OCI-LY1 (cell line): ENCODE measurements at regions not wholly inside any gene's neighbourhood (a gene's known extent, or its start where the extent isn't known, plus 50 kb on each side); places are given as distances from the start of the nearest gene placed in this dataset.

Source experiments
- H2AFZ ChIP-seq: fragments of 200-600 bp; sonication (generic), shearing (Covaris generic); 2 replicates; pipeline ENCODE4 v1.6.0; 2014; ENCODE audit warnings: antibody characterized with exemption, mild to moderate bottlenecking, low read length
- H3F3A ChIP-seq: fragments of 200-600 bp; sonication (generic), shearing (Covaris generic); 2 replicates; pipeline ENCODE4 v1.6.0; 2014; ENCODE audit warnings: mild to moderate bottlenecking, antibody characterized with exemption, low read length, moderate library complexity; ENCODE audit not compliant: insufficient read depth
- H3K27ac ChIP-seq: fragments of 200-600 bp; sonication (generic); 2 replicates; pipeline ENCODE4 v1.5.1; 2014; ENCODE audit warnings: low read length, mixed run types, mild to moderate bottlenecking, low read depth; ENCODE audit not compliant: poor library complexity, severe bottlenecking
- H3K27me3 ChIP-seq: fragments of 200-600 bp; sonication (generic); 2 replicates; pipeline ENCODE4 v1.6.0; 2014; ENCODE audit warnings: antibody characterized with exemption, mild to moderate bottlenecking, low read length, moderate library complexity; ENCODE audit not compliant: insufficient read depth
- H3K36me3 ChIP-seq: fragments of 200-600 bp; sonication (generic); 2 replicates; pipeline ENCODE4 v1.6.1; 2014; ENCODE audit warnings: mild to moderate bottlenecking, antibody characterized with exemption, low read length, moderate library complexity, mixed read lengths; ENCODE audit not compliant: insufficient read depth
- H3K4me1 ChIP-seq: fragments of 200-600 bp; sonication (generic); 2 replicates; pipeline ENCODE4 v1.5.1; 2014; ENCODE audit warnings: mild to moderate bottlenecking, low read length, moderate library complexity; ENCODE audit not compliant: insufficient read depth, severe bottlenecking
- H3K4me2 ChIP-seq: fragments of 200-600 bp; sonication (generic), shearing (Covaris generic); 2 replicates; pipeline ENCODE4 v1.6.1; 2014; ENCODE audit warnings: low read length
- H3K4me3 ChIP-seq: fragments of 200-600 bp; sonication (generic); 2 replicates; pipeline ENCODE4 v1.5.1; 2014; ENCODE audit warnings: low read length, low read depth, mild to moderate bottlenecking, mixed read lengths; ENCODE audit not compliant: poor library complexity, severe bottlenecking
- H3K79me2 ChIP-seq: fragments of 200-600 bp; shearing (Covaris generic); 2 replicates; pipeline ENCODE4 v1.6.1; 2016; ENCODE audit warnings: mixed run types, low read length, mixed read lengths; ENCODE audit not compliant: insufficient read depth
- H3K9ac ChIP-seq: fragments of 200-600 bp; sonication (generic), shearing (Covaris generic); 2 replicates; pipeline ENCODE4 v1.6.1; 2014; ENCODE audit warnings: mild to moderate bottlenecking, low read length, mixed read lengths
- H3K9me2 ChIP-seq: fragments of 200-600 bp; sonication (generic), shearing (Covaris generic); 2 replicates; pipeline ENCODE4 v1.6.1; 2014; ENCODE audit warnings: low read depth, mild to moderate bottlenecking, low read length, mixed read lengths
- H3K9me3 ChIP-seq: fragments of 200-600 bp; shearing (Covaris generic); 2 replicates; pipeline ENCODE4 v1.6.1; 2014; ENCODE audit warnings: low read length, mixed read lengths
- H4K20me1 ChIP-seq: fragments of 200-600 bp; sonication (generic), shearing (Covaris generic); 2 replicates; pipeline ENCODE4 v1.6.0; 2016; ENCODE audit warnings: mild to moderate bottlenecking, low read length; ENCODE audit not compliant: insufficient read depth
- CTCF ChIP-seq: fragments of 200-600 bp; sonication (generic), shearing (Covaris generic); IDR thresholded peaks from 2 replicates; pipeline ENCODE4 v1.5.1; 2017; ENCODE audit warnings: mild to moderate bottlenecking, antibody characterized with exemption, low read length, moderate library complexity, mixed read lengths
- EZH2 ChIP-seq: fragments of 200-600 bp; sonication (generic), shearing (Covaris generic); IDR thresholded peaks from 2 replicates; pipeline ENCODE4 v1.8.0; 2017; ENCODE audit warnings: borderline replicate concordance, mixed run types, mild to moderate bottlenecking, antibody characterized with exemption, low read length, moderate library complexity, mixed read lengths

DNA sequence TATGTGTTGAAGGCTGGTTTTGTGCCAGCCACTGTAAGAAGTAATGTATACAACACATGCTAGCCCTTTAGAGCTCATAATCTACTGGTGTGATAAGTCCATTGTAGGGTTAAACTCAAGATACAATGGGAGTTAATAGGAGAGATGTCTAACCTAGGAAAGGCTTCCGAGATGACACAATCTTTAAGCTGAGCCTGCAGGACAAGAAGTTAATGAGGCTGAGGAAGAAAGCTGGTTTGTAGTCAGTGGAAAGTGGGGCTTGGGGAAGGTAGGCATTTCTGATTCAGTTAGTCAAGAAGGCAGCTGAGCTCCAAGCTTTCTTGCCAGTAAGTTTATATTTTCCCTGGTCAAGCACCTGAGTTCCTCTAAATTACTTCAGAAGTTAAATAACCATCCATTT is 83.0 kb upstream of the TGFBR2 start:
- H3K9me3 ChIP-seq, result no peaks in the 10 kb centered on the region
- no peaks in the 10 kb centered on the region for H3K79me2 ChIP-seq
- no peak overlapping the region for H3K4me2 ChIP-seq
- H3K9me2 ChIP-seq, result no peaks in the 10 kb centered on the region
- TF ChIP-seq EZH2 (no peak), CTCF (no peak)
- no peak overlapping the region for H2AFZ ChIP-seq
- H3K9ac ChIP-seq, result no peak overlapping the region
- H3K27ac ChIP-seq, result no peak overlapping the region
- no peaks in the 10 kb centered on the region for H3K36me3 ChIP-seq
- H3K4me3 ChIP-seq, result no peak overlapping the region
- H3K27me3 ChIP-seq, result no peaks in the 10 kb centered on the region
- H4K20me1 ChIP-seq, result no peaks in the 10 kb centered on the region
- H3F3A ChIP-seq, result no peaks in the 10 kb centered on the region
- no peaks in the 10 kb centered on the region for H3K4me1 ChIP-seq

DNA sequence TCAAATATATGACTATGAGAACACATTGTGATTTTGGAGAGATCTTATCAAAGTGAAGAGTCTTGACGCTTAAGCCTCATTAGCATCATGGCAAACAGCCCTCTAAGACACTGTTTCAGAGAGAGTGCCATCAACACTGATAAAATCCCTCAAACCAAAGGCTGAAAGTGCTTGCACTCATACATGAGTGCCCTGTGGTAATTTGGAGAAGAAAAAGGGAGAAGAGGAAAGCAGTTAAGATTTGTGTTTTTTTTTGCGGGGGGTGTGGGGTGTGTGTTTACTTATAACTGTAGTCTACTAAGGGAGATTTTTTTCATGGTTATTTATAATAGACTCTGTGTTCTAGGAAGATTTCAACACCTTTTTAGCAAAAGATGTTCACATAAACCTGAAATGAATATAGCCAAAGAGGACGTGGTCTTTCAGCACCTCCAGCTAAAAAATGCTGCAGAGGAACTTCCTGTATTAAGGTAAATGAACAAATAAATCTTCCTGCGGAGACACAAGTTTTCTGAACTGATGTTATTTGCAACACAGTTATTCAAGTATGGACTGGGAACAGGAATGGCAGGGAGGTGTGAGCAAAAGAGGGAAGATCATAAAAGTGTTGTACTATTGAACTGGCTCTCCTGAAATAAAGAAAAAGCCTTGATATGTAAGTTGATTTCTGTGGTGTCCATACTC is 81.9 kb upstream of the TGFBR2 start:
- Histone ChIP-seq H3K36me3 (no peaks in the 10 kb centered on the region), H3K27me3 (no peaks in the 10 kb centered on the region), H3K9me3 (no peaks in the 10 kb centered on the region), H2AFZ (no peak overlapping the region), H3K4me3 (no peak overlapping the region), H3K4me1 (no peaks in the 10 kb centered on the region), H3K9me2 (no peaks in the 10 kb centered on the region), H4K20me1 (no peaks in the 10 kb centered on the region), H3K9ac (no peak overlapping the region), H3K27ac (no peak overlapping the region), H3F3A (no peaks in the 10 kb centered on the region), H3K4me2 (no peak overlapping the region), H3K79me2 (no peaks in the 10 kb centered on the region)
- TF ChIP-seq CTCF (no peak), EZH2 (no peak)

- no peak for TF ChIP-seq CTCF
- TF ChIP-seq EZH2, result no peak
- Histone ChIP-seq H3K27me3 (no peaks in the 10 kb centered on the region), H3K27ac (no peak overlapping the region), H3F3A (no peaks in the 10 kb centered on the region), H2AFZ (no peak overlapping the region), H3K4me3 (no peak overlapping the region), H3K9me3 (no peaks in the 10 kb centered on the region), H3K9ac (no peak overlapping the region), H3K4me1 (no peaks in the 10 kb centered on the region), H3K4me2 (no peak overlapping the region), H3K36me3 (no peaks in the 10 kb centered on the region), H3K9me2 (no peaks in the 10 kb centered on the region), H3K79me2 (no peaks in the 10 kb centered on the region), H4K20me1 (no peaks in the 10 kb centered on the region)
Measured at GRCh38 chr3:30526031-30526430, 80.4 kb upstream of the TGFBR2 start.
